Nephron (organoid): ENCODE measurements at regions not wholly inside any gene's neighbourhood (a gene's known extent, or its start where the extent isn't known, plus 50 kb on each side); places are given as distances from the start of the nearest gene placed in this dataset.

Experiments
- H3K27ac Mint-ChIP-seq, 3 experiments: 2 replicates each; pipeline ENCODE4 v1.8.0; 2020; ENCODE audit warnings: mixed read lengths in 3 of 3, mild to moderate bottlenecking in 2 of 3, moderate library complexity in 1 of 3
- H3K27me3 Mint-ChIP-seq: 2 replicates; pipeline ENCODE4 v1.8.0; 2021; ENCODE audit warnings: low read depth, mild to moderate bottlenecking, moderate library complexity, mixed read lengths
- H3K36me3 Mint-ChIP-seq: 2 replicates; pipeline ENCODE4 v1.8.0; 2020; ENCODE audit warnings: low read depth, mixed read lengths
- H3K4me1 Mint-ChIP-seq: 2 replicates; pipeline ENCODE4 v1.8.0; 2020; ENCODE audit warnings: mixed read lengths
- H3K4me3 Mint-ChIP-seq, 3 experiments: 2 replicates each; pipeline ENCODE4 v1.8.0; 2020; ENCODE audit warnings: mild to moderate bottlenecking in 3 of 3, mixed read lengths in 3 of 3, moderate library complexity in 2 of 3
- H3K9me3 Mint-ChIP-seq: 2 replicates; pipeline ENCODE4 v1.8.0; 2020; ENCODE audit warnings: mixed read lengths
- CTCF ChIP-seq, 3 experiments: fragments of 200-600 bp; sonication (generic); IDR thresholded peaks; one replicate each; pipeline ENCODE4 v1.5.0; 2021; ENCODE audit warnings: antibody characterized with exemption in 3 of 3; ENCODE audit not compliant: unreplicated experiment in 3 of 3

GRCh38 chr3:25043749-25044148, 384.3 kb upstream of the RARB start:
- Mint-ChIP-seq H3K4me1 (peaks cover 50% of the 10 kb centered on the region), H3K36me3 (no peaks in the 10 kb centered on the region), H3K9me3 (peaks cover 4% of the 10 kb centered on the region), H3K27ac (peak overlapping the region in 1 of 3 experiments; percentile 83), H3K27me3 (no peaks in the 10 kb centered on the region), H3K4me3 (no peak overlapping the region)
- no peak for TF ChIP-seq CTCF (IDR thresholded peaks at IDR 0.05; ENCODE audit: unreplicated experiment in 3 of 3)

- H3K4me3 Mint-ChIP-seq: no peak overlapping the region
- peak overlapping the region; percentile 67 to 93 (median 83) for H3K27ac Mint-ChIP-seq
- TF ChIP-seq CTCF (IDR thresholded peaks at IDR 0.05; ENCODE audit: unreplicated experiment in 3 of 3): no peak
- no peaks in the 10 kb centered on the region for H3K36me3 Mint-ChIP-seq
- peaks cover 6% of the 10 kb centered on the region for H3K9me3 Mint-ChIP-seq
- no peaks in the 10 kb centered on the region for H3K27me3 Mint-ChIP-seq
- H3K4me1 Mint-ChIP-seq: peaks cover 44% of the 10 kb centered on the region
Measured at GRCh38 chr3:25044762-25045710, 383.0 kb upstream of the RARB start.

- no peaks in the 10 kb centered on the region for H3K36me3 Mint-ChIP-seq
- no peak for TF ChIP-seq CTCF (IDR thresholded peaks at IDR 0.05; ENCODE audit: unreplicated experiment in 3 of 3)
- no peaks in the 10 kb centered on the region for H3K27me3 Mint-ChIP-seq
- no peak overlapping the region for H3K4me3 Mint-ChIP-seq
- H3K4me1 Mint-ChIP-seq: peaks cover 50% of the 10 kb centered on the region
- H3K9me3 Mint-ChIP-seq: peaks cover 6% of the 10 kb centered on the region
- H3K27ac Mint-ChIP-seq: no peak overlapping the region
Measured at GRCh38 chr3:25046911-25047771, 380.9 kb upstream of the RARB start.

GRCh38 chr3:25049304-25049703, 378.8 kb upstream of the RARB start:
- H3K4me3 Mint-ChIP-seq: no peak overlapping the region
- H3K27ac Mint-ChIP-seq: peak overlapping the region in 2 of 3 experiments; percentile 13 to 62
- H3K36me3 Mint-ChIP-seq: no peaks in the 10 kb centered on the region
- TF ChIP-seq CTCF (IDR thresholded peaks at IDR 0.05; ENCODE audit: unreplicated experiment in 3 of 3): no peak
- H3K4me1 Mint-ChIP-seq: peaks cover 39% of the 10 kb centered on the region
- no peaks in the 10 kb centered on the region for H3K27me3 Mint-ChIP-seq
- H3K9me3 Mint-ChIP-seq: peaks cover 6% of the 10 kb centered on the region

- Mint-ChIP-seq H3K27ac (no peak overlapping the region), H3K27me3 (no peaks in the 10 kb centered on the region), H3K4me3 (no peak overlapping the region), H3K4me1 (peaks cover 41% of the 10 kb centered on the region), H3K36me3 (no peaks in the 10 kb centered on the region), H3K9me3 (peaks cover 2% of the 10 kb centered on the region)
- no peak for TF ChIP-seq CTCF (IDR thresholded peaks at IDR 0.05; ENCODE audit: unreplicated experiment in 3 of 3)
Measured at GRCh38 chr3:25053360-25053759, 374.7 kb upstream of the RARB start.
